Vagina (tissue), 2 donors: ENCODE measurements at regions not wholly inside any gene's neighbourhood (a gene's known extent, or its start where the extent isn't known, plus 50 kb on each side); places are given as distances from the start of the nearest gene placed in this dataset.
A peak's percentile ranks its signal among the peaks of the same experiment; 100 is the strongest.

Experiments used
- DNase-seq, 2 donors: peaks; one replicate each; pipeline ENCODE4 v3.0.0-alpha.2; 2017; ENCODE audit errors: extremely low spot score in 2 of 2
- H3K27ac ChIP-seq: fragments of 200-600 bp; sonication (generic); one replicate; pipeline ENCODE4 v1.5.1; 2019
- H3K27me3 ChIP-seq: fragments of 200-600 bp; sonication (generic); one replicate; pipeline ENCODE4 v1.5.1; 2019
- H3K36me3 ChIP-seq, 2 donors: fragments of 200-600 bp; sonication (generic); one replicate each; pipeline ENCODE4 v1.5.1; 2017 to 2019
- H3K4me1 ChIP-seq: fragments of 200-600 bp; sonication (generic); one replicate; pipeline ENCODE4 v1.5.1; 2019
- H3K4me3 ChIP-seq, 2 donors: fragments of 200-600 bp; sonication (generic); 1 replicate in 1 of 2; 2 replicates in 1 of 2; pipeline ENCODE4 v1.5.1; 2016 to 2019
- H3K9me3 ChIP-seq: fragments of 200-600 bp; sonication (generic); one replicate; pipeline ENCODE4 v1.5.1; 2019
- POLR2A ChIP-seq, 2 donors: fragments of 450-650 bp; IDR thresholded peaks; one replicate each; pipeline ENCODE4 v1.6.1; 2017; ENCODE audit warnings: antibody characterized with exemption in 2 of 2, mild to moderate bottlenecking in 2 of 2, moderate library complexity in 2 of 2
- POLR2AphosphoS5 ChIP-seq, 2 donors: sonication (generic); formaldehyde crosslinking; IDR thresholded peaks; one replicate each; pipeline ENCODE4 v1.9.0; 2017; ENCODE audit warnings: antibody characterized with exemption in 2 of 2, mild to moderate bottlenecking in 2 of 2, low read depth in 1 of 2; ENCODE audit not compliant: insufficient read depth in 1 of 2
- intact Hi-C: fragments of 100-400 bp; cut with DNase I; formaldehyde crosslinking; loops from one replicate; pipeline ENCODE4 v1.15.1; 2023
- TF ChIP-seq, protein P1 (sequence below), 3 experiments: fragments of 450-650 bp in 2 of 3; fragments of 200-600 bp in 1 of 3; sonication (generic) in 1 of 3; IDR thresholded peaks; one replicate each; pipeline ENCODE4 v1.5.1; 2017 to 2019; ENCODE audit warnings: antibody characterized with exemption in 3 of 3, mild to moderate bottlenecking in 2 of 3, moderate library complexity in 2 of 3

DNA sequence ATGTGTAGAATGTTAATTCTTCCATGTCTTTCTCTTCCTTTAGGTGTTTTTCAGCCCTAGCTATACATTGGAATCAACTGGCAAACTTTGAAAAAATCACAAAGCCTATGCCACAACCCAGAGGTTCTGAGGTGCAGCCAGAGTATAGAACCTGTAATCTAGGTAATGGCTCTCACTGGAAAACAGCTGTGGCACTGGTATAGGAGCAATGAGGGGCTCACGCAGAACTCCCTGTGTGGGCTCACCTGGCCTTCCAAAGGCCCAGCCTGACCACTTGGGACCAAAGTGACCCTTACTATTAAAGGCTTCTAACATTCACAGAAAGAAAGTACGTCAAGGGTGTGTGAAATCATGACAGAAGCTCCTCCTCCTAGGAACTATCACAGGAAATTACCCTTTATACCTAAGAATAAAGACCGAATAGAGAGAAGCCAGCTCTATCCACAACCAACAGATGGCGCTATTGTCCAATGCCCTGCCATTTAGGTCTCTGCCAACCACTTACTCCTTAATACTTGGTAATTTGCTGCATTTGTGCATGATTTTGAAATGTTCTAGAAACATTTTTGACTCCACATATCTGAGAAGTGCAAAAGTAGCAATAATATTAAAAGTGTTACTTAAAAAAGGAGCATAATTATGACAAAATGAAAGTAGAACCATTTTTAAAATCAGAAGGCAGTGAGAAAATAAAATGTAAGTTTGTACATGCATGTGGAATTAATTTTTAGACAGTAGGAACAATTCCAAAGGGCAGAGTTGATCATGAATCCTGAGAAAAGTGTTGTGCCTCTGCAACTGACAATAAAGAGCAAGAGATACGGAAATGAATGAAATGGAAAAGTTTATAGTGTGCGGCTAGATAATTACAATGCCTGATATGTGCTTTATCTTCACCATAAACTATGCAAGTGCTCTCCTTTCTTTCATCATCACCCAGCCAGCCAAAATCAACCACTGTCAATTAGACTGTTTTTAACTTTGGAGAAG lies 93.1 kb upstream of the HAO2 start:
- intact Hi-C loops, result no loop called here
- no peak for DNase-seq
- TF ChIP-seq POLR2A (IDR thresholded peaks at IDR 0.05), result no peak
- no peak for TF ChIP-seq POLR2AphosphoS5 (IDR thresholded peaks at IDR 0.05; ENCODE audit: insufficient read depth in 1 of 2, low read depth in 1 of 2)
- TF ChIP-seq, protein P1, sequence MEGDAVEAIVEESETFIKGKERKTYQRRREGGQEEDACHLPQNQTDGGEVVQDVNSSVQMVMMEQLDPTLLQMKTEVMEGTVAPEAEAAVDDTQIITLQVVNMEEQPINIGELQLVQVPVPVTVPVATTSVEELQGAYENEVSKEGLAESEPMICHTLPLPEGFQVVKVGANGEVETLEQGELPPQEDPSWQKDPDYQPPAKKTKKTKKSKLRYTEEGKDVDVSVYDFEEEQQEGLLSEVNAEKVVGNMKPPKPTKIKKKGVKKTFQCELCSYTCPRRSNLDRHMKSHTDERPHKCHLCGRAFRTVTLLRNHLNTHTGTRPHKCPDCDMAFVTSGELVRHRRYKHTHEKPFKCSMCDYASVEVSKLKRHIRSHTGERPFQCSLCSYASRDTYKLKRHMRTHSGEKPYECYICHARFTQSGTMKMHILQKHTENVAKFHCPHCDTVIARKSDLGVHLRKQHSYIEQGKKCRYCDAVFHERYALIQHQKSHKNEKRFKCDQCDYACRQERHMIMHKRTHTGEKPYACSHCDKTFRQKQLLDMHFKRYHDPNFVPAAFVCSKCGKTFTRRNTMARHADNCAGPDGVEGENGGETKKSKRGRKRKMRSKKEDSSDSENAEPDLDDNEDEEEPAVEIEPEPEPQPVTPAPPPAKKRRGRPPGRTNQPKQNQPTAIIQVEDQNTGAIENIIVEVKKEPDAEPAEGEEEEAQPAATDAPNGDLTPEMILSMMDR (IDR thresholded peaks at IDR 0.05), result peak in 2 of 3 experiments; percentile 30 to 47
- no peaks in the 10 kb centered on the region for H3K36me3 ChIP-seq
- H3K9me3 ChIP-seq, result no peaks in the 10 kb centered on the region
- no peak overlapping the region for H3K27ac ChIP-seq
- H3K4me1 ChIP-seq, result no peaks in the 10 kb centered on the region
- no peak overlapping the region for H3K4me3 ChIP-seq
- no peaks in the 10 kb centered on the region for H3K27me3 ChIP-seq

DNA sequence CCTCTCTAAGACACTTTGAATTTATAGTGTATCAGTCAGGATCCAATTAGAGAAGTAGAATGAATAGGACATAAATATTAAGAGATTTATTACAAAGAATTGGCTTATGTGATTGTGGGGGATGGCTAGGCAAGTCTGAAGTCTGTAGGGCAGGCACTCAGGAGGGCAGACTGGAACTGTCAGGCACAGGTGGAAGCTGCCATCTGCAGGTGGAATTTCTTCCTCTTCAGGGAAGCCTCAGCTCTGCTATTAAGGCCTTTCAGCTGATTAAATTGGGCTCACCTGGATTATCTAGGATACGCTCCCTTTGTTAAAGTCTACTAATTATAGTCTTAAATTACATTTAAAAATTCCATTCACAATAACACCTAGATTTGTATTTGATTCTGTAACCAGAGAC lies 92.0 kb upstream of the HAO2 start:
- Histone ChIP-seq H3K4me1 (no peaks in the 10 kb centered on the region), H3K9me3 (no peaks in the 10 kb centered on the region), H3K27ac (no peak overlapping the region), H3K36me3 (no peaks in the 10 kb centered on the region), H3K4me3 (no peak overlapping the region), H3K27me3 (no peaks in the 10 kb centered on the region)
- intact Hi-C loops, result no loop called here
- TF ChIP-seq, protein P1 (IDR thresholded peaks at IDR 0.05), result no peak
- TF ChIP-seq POLR2A (IDR thresholded peaks at IDR 0.05) (no peak), POLR2AphosphoS5 (IDR thresholded peaks at IDR 0.05; ENCODE audit: insufficient read depth in 1 of 2, low read depth in 1 of 2) (no peak)
- no peak for DNase-seq

DNA sequence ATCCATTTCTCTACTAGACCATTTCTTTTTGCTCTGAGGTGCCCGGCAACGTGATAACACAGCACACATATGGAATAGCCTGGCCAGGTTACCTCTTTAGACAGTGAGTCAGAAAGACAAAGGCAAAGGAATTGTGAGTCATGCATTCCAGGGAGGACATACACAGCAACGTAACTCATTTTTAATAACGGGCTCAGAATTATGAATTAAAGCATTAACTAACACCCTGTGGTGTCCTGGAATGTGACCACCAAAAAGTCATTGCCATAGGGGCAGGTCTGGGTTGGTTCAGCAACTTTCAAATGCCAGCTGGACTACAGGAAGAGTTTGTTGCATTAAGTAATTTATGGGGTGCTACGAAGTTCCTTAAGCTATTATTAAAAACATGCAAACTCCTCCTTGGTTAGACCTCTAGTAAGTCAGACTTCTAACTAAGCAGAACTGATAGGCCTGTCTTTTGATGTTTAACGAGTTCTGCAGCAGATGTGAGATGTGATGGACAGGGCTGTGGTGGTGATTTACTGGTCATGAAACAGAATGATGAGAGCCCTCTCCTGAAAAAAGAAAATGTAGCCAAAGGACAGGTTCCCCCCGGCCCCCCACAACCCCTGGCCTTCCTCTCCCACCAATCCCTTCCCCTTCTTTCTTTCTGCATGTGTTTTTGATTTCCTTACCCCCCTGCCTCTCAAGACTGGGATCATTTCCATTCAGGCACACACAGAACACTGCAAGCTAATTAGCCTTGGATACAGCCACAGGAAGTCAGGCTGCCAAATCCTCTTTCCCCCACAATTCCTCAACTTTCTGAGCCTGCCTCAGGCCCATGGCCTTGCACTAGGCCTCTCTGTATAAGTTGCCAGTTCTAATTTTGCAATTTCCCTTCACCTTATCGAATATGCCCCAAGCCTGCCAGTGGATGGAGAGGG lies 88.9 kb upstream of the HAO2 start:
- intact Hi-C loops, result no loop called here
- H3K4me1 ChIP-seq, result no peaks in the 10 kb centered on the region
- no peak overlapping the region for H3K27ac ChIP-seq
- no peak for TF ChIP-seq POLR2A (IDR thresholded peaks at IDR 0.05)
- TF ChIP-seq, protein P1 (IDR thresholded peaks at IDR 0.05), result no peak
- TF ChIP-seq POLR2AphosphoS5 (IDR thresholded peaks at IDR 0.05; ENCODE audit: insufficient read depth in 1 of 2, low read depth in 1 of 2), result no peak
- H3K36me3 ChIP-seq, result no peaks in the 10 kb centered on the region
- no peak for DNase-seq
- H3K27me3 ChIP-seq, result no peaks in the 10 kb centered on the region
- no peaks in the 10 kb centered on the region for H3K9me3 ChIP-seq
- no peak overlapping the region for H3K4me3 ChIP-seq

DNA sequence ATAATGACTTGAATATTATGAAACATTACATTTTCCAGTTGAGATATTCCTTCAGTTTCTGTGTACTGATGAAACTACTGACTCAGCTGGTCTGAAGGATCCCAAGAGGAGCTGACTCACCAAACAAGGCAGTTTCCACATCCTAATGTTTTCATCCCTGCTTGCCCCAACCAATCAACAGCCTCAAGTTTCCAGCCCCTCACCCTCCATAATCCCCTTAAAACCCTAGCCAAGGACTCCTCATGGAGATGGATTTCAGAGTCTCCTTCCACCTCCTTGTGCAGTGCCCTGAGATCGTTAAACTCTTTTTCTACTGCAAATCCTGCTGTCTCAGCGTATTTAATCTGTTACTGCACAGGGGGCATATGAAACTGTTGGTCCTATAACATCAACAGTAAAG lies 83.1 kb upstream of the HAO2 start:
- Histone ChIP-seq H3K4me3 (no peak overlapping the region), H3K27ac (no peak overlapping the region), H3K9me3 (no peaks in the 10 kb centered on the region), H3K36me3 (no peaks in the 10 kb centered on the region), H3K27me3 (no peaks in the 10 kb centered on the region), H3K4me1 (no peaks in the 10 kb centered on the region)
- intact Hi-C loops, result no loop called here
- DNase-seq, result no peak
- TF ChIP-seq, protein P1 (IDR thresholded peaks at IDR 0.05), result no peak
- no peak for TF ChIP-seq POLR2AphosphoS5 (IDR thresholded peaks at IDR 0.05; ENCODE audit: insufficient read depth in 1 of 2, low read depth in 1 of 2)
- no peak for TF ChIP-seq POLR2A (IDR thresholded peaks at IDR 0.05)
